Sigmoid colon (tissue), 4 donors: ENCODE measurements at regions not wholly inside any gene's neighbourhood (a gene's known extent, or its start where the extent isn't known, plus 50 kb on each side); places are given as distances from the start of the nearest gene placed in this dataset.

ENCODE experiments used
- CTCF ChIP-seq, 4 experiments: fragments of 450-650 bp in 3 of 4; fragments of 200-600 bp in 1 of 4; IDR thresholded peaks; one replicate each; pipeline ENCODE4 v1.5.1; 2016 to 2019; ENCODE audit warnings: antibody characterized with exemption in 4 of 4, mild to moderate bottlenecking in 3 of 4, moderate library complexity in 2 of 4
- POLR2A ChIP-seq, 2 donors: fragments of 450-650 bp; IDR thresholded peaks; one replicate each; pipeline ENCODE4 v1.6.1; 2016; ENCODE audit warnings: antibody characterized with exemption in 2 of 2, mild to moderate bottlenecking in 2 of 2, moderate library complexity in 2 of 2
- POLR2AphosphoS5 ChIP-seq, 4 donors: sonication (generic); formaldehyde crosslinking; IDR thresholded peaks; one replicate each; pipeline ENCODE4 v1.6.1; 2017; ENCODE audit warnings: antibody characterized with exemption in 4 of 4

- TF ChIP-seq POLR2A (IDR thresholded peaks at IDR 0.05) (no peak), CTCF (IDR thresholded peaks at IDR 0.05) (no peak), POLR2AphosphoS5 (IDR thresholded peaks at IDR 0.05) (no peak)
Observed at GRCh38 chr16:73703891-73704290, 592.7 kb upstream of the PSMD7 start.
